ENCODE measurements at regions not wholly inside any gene's neighbourhood (a gene's known extent, or its start where the extent isn't known, plus 50 kb on each side); places are given as distances from the start of the nearest gene placed in this dataset.

DNA sequence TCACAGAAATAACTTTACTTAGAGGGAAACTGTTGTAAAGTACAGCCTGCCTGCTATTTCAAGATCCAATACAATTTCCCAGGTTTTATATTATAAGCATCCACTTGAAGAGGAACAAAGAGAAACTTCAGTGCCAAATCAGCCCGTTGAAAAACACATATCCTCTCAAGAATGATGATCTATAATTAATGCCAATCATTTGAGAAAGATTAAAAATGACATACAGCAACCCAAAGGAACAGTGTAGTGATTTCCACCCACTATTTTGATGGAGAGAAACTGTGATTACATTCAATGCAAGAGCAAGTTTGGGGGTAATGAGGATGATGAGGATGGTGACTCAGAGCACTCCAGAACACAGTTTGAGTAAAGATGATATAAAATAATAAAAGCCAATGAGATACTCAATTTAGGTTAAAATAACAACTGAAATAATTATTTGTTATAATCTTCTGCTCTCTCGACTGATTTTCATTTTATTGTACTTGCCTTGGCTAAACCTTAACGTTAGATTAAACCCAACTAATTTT is 715.5 kb downstream of the NCAM2 start:
- no peak for TF ChIP-seq FOSL2 (IDR thresholded peaks at IDR 0.05)
- no peak for TF ChIP-seq FOSL2 (CRISPR knock-in tag; IDR thresholded peaks at IDR 0.05)
- TF ChIP-seq, protein P1, sequence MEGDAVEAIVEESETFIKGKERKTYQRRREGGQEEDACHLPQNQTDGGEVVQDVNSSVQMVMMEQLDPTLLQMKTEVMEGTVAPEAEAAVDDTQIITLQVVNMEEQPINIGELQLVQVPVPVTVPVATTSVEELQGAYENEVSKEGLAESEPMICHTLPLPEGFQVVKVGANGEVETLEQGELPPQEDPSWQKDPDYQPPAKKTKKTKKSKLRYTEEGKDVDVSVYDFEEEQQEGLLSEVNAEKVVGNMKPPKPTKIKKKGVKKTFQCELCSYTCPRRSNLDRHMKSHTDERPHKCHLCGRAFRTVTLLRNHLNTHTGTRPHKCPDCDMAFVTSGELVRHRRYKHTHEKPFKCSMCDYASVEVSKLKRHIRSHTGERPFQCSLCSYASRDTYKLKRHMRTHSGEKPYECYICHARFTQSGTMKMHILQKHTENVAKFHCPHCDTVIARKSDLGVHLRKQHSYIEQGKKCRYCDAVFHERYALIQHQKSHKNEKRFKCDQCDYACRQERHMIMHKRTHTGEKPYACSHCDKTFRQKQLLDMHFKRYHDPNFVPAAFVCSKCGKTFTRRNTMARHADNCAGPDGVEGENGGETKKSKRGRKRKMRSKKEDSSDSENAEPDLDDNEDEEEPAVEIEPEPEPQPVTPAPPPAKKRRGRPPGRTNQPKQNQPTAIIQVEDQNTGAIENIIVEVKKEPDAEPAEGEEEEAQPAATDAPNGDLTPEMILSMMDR (IDR thresholded peaks at IDR 0.05), result no peak
- no peak for TF ChIP-seq RAD21 (conservative IDR thresholded peaks at IDR 0.05 in 1 of 2, IDR thresholded peaks at IDR 0.05 in 1 of 2)
- TF ChIP-seq CHD2 (IDR thresholded peaks at IDR 0.05; ENCODE audit: low read length, partially characterized antibody), result no peak
